Stimulated activated CD4-positive, alpha-beta T cell treated with anti-CD3 and anti-CD28 coated beads, TNF-alpha, amount 100 ng/mL, for 48 hours (primary cell): ENCODE measurements at regions not wholly inside any gene's neighbourhood (a gene's known extent, or its start where the extent isn't known, plus 50 kb on each side); places are given as distances from the start of the nearest gene placed in this dataset.

Source experiments
- DNase-seq, 3 donors: peaks; one replicate each; pipeline ENCODE4 v3.0.0-alpha.2; 2020; ENCODE audit warnings: low read depth in 3 of 3

GRCh38 chr6:97815301-97815812 is 532.3 kb upstream of the MMS22L start:
- DNase-seq, result no peak

GRCh38 chr6:97816526-97816925 is 533.5 kb upstream of the MMS22L start:
- DNase-seq, result no peak

GRCh38 chr6:97819710-97820109 is 536.7 kb upstream of the MMS22L start:
- no peak for DNase-seq

- DNase-seq, result no peak
Measured at GRCh38 chr6:97820400-97820799, 537.4 kb upstream of the MMS22L start.

- DNase-seq, result no peak
Measured at GRCh38 chr6:97822632-97823031, 539.6 kb upstream of the MMS22L start.

- DNase-seq, result no peak
Measured at GRCh38 chr6:97841763-97842162, 558.7 kb upstream of the MMS22L start.

- no peak for DNase-seq
Measured at GRCh38 chr6:97842521-97842920, 559.5 kb upstream of the MMS22L start.

- no peak for DNase-seq
Measured at GRCh38 chr6:97849390-97849789, 566.4 kb upstream of the MMS22L start.

GRCh38 chr6:97850458-97851212 is 567.6 kb upstream of the MMS22L start:
- DNase-seq, result no peak

GRCh38 chr6:97863697-97864096 is 580.7 kb upstream of the MMS22L start:
- DNase-seq, result no peak

- no peak for DNase-seq
Measured at GRCh38 chr6:97864366-97864765, 581.4 kb upstream of the MMS22L start.

GRCh38 chr6:97864826-97865225 is 581.8 kb upstream of the MMS22L start:
- DNase-seq, result no peak

GRCh38 chr6:97865612-97866011 is 582.6 kb upstream of the MMS22L start:
- DNase-seq, result no peak

GRCh38 chr6:97866616-97867015 is 583.6 kb upstream of the MMS22L start:
- no peak for DNase-seq

- DNase-seq, result no peak
Measured at GRCh38 chr6:97867177-97867576, 584.2 kb upstream of the MMS22L start.

GRCh38 chr6:97870273-97870672 is 587.3 kb upstream of the MMS22L start:
- DNase-seq, result no peak

GRCh38 chr6:97876711-97877110 is 593.7 kb upstream of the MMS22L start:
- DNase-seq, result no peak

- no peak for DNase-seq
Measured at GRCh38 chr6:97882755-97883154, 599.7 kb upstream of the MMS22L start.

GRCh38 chr6:97885325-97885724 is 602.3 kb upstream of the MMS22L start:
- DNase-seq, result no peak

GRCh38 chr6:97885828-97886227 is 602.8 kb upstream of the MMS22L start:
- no peak for DNase-seq

- DNase-seq, result no peak
Measured at GRCh38 chr6:97901531-97901930, 618.5 kb upstream of the MMS22L start.

GRCh38 chr6:97909380-97909779 is 626.4 kb upstream of the MMS22L start:
- no peak for DNase-seq

GRCh38 chr6:97913721-97914120 is 630.7 kb upstream of the MMS22L start:
- no peak for DNase-seq

- no peak for DNase-seq
Measured at GRCh38 chr6:97914912-97915311, 631.9 kb upstream of the MMS22L start.
